ENCODE measurements at regions not wholly inside any gene's neighbourhood (a gene's known extent, or its start where the extent isn't known, plus 50 kb on each side); places are given as distances from the start of the nearest gene placed in this dataset.

GRCh38 chr5:97377582-97377981 lies 194.5 kb upstream of the RIOK2 start:
- CTCF ChIA-PET = no interaction called here
- ATAC-seq (ENCODE audit: poor library complexity) = no peak
- Histone ChIP-seq H3K4me3 (ENCODE audit: low read length) (no peak overlapping the region), H3K4me1 (ENCODE audit: insufficient read depth, low read length) (no peaks in the 10 kb centered on the region), H3K36me3 (ENCODE audit: insufficient read depth, low read length) (no peaks in the 10 kb centered on the region), H3K27ac (ENCODE audit: low read depth in 1 of 2, low read length in 2 of 2) (no peak overlapping the region), H3K9me3 (ENCODE audit: control insufficient read depth in 1 of 2, insufficient read depth in 1 of 2, low read length in 2 of 2) (peaks cover 0 to 6% of the 10 kb centered on the region in 2 experiments), H3K27me3 (ENCODE audit: control insufficient read depth in 1 of 2, insufficient read depth in 2 of 2, low read length in 2 of 2) (no peaks in the 10 kb centered on the region)
- no peak for TF ChIP-seq CTCF (IDR thresholded peaks at IDR 0.05)
- Mint-ChIP-seq H3K4me1 (ENCODE audit: low read depth) (no peaks in the 10 kb centered on the region), H3K27ac (no peak overlapping the region), H3K4me3 (no peak overlapping the region), H3K9me3 (peaks cover 6% of the 10 kb centered on the region), H3K27me3 (no peaks in the 10 kb centered on the region), H3K36me3 (ENCODE audit: low read depth) (no peaks in the 10 kb centered on the region)
- intact Hi-C loops (cut with DNase I, micrococcal nuclease) = no loop called here
- DNase-seq = no peak
- POLR2A ChIA-PET = interaction anchor here (1.1 kb wide), 1 partner anchor 52 kb away, joined by 3 read pairs; no protein-coding TSS in a partner anchor

GRCh38 chr5:97383996-97384395 lies 200.9 kb upstream of the RIOK2 start:
- POLR2A ChIA-PET = no interaction called here
- H3K4me3 ChIP-seq (ENCODE audit: low read length) = no peak overlapping the region
- H3K27ac ChIP-seq (ENCODE audit: low read depth in 1 of 2, low read length in 2 of 2) = no peak overlapping the region
- Mint-ChIP-seq H3K9me3 (peaks cover 4% of the 10 kb centered on the region), H3K27ac (no peak overlapping the region), H3K27me3 (no peaks in the 10 kb centered on the region), H3K4me3 (no peak overlapping the region), H3K36me3 (ENCODE audit: low read depth) (no peaks in the 10 kb centered on the region), H3K4me1 (ENCODE audit: low read depth) (no peaks in the 10 kb centered on the region)
- CTCF ChIA-PET = no interaction called here
- intact Hi-C loops (cut with DNase I, micrococcal nuclease) = no loop called here
- TF ChIP-seq CTCF (IDR thresholded peaks at IDR 0.05) = no peak
- no peaks in the 10 kb centered on the region for H3K36me3 ChIP-seq (ENCODE audit: insufficient read depth, low read length)
- no peaks in the 10 kb centered on the region for H3K4me1 ChIP-seq (ENCODE audit: insufficient read depth, low read length)
- no peaks in the 10 kb centered on the region for H3K9me3 ChIP-seq (ENCODE audit: control insufficient read depth in 1 of 2, insufficient read depth in 1 of 2, low read length in 2 of 2)
- ATAC-seq (ENCODE audit: poor library complexity) = no peak
- no peak for DNase-seq
- H3K27me3 ChIP-seq (ENCODE audit: control insufficient read depth in 1 of 2, insufficient read depth in 2 of 2, low read length in 2 of 2) = no peaks in the 10 kb centered on the region

- POLR2A ChIA-PET = no interaction called here
- H3K9me3 Mint-ChIP-seq = no peaks in the 10 kb centered on the region
- intact Hi-C loops (cut with DNase I, micrococcal nuclease) = no loop called here
- H3K27me3 Mint-ChIP-seq = no peaks in the 10 kb centered on the region
- no peaks in the 10 kb centered on the region for H3K36me3 ChIP-seq (ENCODE audit: insufficient read depth, low read length)
- H3K4me1 ChIP-seq (ENCODE audit: insufficient read depth, low read length) = no peaks in the 10 kb centered on the region
- no peaks in the 10 kb centered on the region for H3K9me3 ChIP-seq (ENCODE audit: control insufficient read depth in 1 of 2, insufficient read depth in 1 of 2, low read length in 2 of 2)
- ATAC-seq (ENCODE audit: poor library complexity) (no peak), DNase-seq (no peak)
- H3K27ac Mint-ChIP-seq = no peak overlapping the region
- no peaks in the 10 kb centered on the region for H3K36me3 Mint-ChIP-seq (ENCODE audit: low read depth)
- H3K4me3 Mint-ChIP-seq = no peak overlapping the region
- H3K27ac ChIP-seq (ENCODE audit: low read depth in 1 of 2, low read length in 2 of 2) = no peak overlapping the region
- H3K4me1 Mint-ChIP-seq (ENCODE audit: low read depth) = no peaks in the 10 kb centered on the region
- CTCF ChIA-PET = no interaction called here
- no peaks in the 10 kb centered on the region for H3K27me3 ChIP-seq (ENCODE audit: control insufficient read depth in 1 of 2, insufficient read depth in 2 of 2, low read length in 2 of 2)
- TF ChIP-seq CTCF (IDR thresholded peaks at IDR 0.05) = no peak
- no peak overlapping the region for H3K4me3 ChIP-seq (ENCODE audit: low read length)
These were observed 205.7 kb upstream of the RIOK2 start for GRCh38 chr5:97388794-97389193.
